ENCODE measurements at regions not wholly inside any gene's neighbourhood (a gene's known extent, or its start where the extent isn't known, plus 50 kb on each side); places are given as distances from the start of the nearest gene placed in this dataset.

DNA sequence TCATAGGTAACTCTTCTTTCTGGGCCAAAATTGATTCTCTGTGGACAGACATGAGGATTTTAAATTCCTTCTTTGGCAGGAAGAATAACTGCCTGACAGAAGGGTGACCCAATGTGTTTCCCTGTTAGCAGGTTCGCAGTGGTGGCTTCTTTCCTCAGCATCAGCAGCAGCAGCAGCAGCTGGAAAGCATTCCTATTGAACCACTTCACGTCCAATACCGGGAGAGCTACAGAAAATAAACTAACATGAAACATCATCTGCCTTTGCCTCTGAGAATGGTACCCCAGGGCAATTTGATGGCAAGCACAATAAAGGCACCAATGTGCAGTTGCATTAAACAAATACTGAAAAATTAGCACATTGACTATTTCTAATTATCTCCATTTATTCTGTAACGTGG, 214.5 kb downstream of the TMEM167A start:
- TF ChIP-seq, protein P1, sequence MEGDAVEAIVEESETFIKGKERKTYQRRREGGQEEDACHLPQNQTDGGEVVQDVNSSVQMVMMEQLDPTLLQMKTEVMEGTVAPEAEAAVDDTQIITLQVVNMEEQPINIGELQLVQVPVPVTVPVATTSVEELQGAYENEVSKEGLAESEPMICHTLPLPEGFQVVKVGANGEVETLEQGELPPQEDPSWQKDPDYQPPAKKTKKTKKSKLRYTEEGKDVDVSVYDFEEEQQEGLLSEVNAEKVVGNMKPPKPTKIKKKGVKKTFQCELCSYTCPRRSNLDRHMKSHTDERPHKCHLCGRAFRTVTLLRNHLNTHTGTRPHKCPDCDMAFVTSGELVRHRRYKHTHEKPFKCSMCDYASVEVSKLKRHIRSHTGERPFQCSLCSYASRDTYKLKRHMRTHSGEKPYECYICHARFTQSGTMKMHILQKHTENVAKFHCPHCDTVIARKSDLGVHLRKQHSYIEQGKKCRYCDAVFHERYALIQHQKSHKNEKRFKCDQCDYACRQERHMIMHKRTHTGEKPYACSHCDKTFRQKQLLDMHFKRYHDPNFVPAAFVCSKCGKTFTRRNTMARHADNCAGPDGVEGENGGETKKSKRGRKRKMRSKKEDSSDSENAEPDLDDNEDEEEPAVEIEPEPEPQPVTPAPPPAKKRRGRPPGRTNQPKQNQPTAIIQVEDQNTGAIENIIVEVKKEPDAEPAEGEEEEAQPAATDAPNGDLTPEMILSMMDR (IDR thresholded peaks at IDR 0.05; ENCODE audit: low read depth, low read length) = no peak
- TF ChIP-seq EZH2phosphoT487 (IDR thresholded peaks at IDR 0.05; ENCODE audit: low read depth) = no peak
